Osteoblast (primary cell): ENCODE measurements at regions not wholly inside any gene's neighbourhood (a gene's known extent, or its start where the extent isn't known, plus 50 kb on each side); places are given as distances from the start of the nearest gene placed in this dataset.

Experiments used
- DNase-seq: peaks from one replicate; pipeline ENCODE4 v3.0.0; 2011; ENCODE audit warnings: low spot score, mixed read lengths; ENCODE audit not compliant: insufficient read length; ENCODE audit errors: missing footprints
- H2AFZ ChIP-seq: 2 replicates; pipeline ENCODE4 v1.6.0; 2011; ENCODE audit warnings: mild to moderate bottlenecking, low read length
- H3K27ac ChIP-seq: 2 replicates; pipeline ENCODE4 v1.5.1; 2011; ENCODE audit warnings: mild to moderate bottlenecking, low read depth, low read length, moderate library complexity
- H3K27me3 ChIP-seq: 2 replicates; pipeline ENCODE4 v1.6.0; 2012; ENCODE audit warnings: mild to moderate bottlenecking, control low read depth, inconsistent platforms, low read length, moderate library complexity; ENCODE audit not compliant: insufficient read depth
- H3K36me3 ChIP-seq: 2 replicates; pipeline ENCODE4 v1.5.1; 2011; ENCODE audit warnings: mild to moderate bottlenecking, low read length, control low read depth, moderate library complexity; ENCODE audit not compliant: insufficient read depth
- H3K4me1 ChIP-seq: 2 replicates; pipeline ENCODE4 v1.5.1; 2011; ENCODE audit warnings: mild to moderate bottlenecking, low read length, control low read depth, moderate library complexity; ENCODE audit not compliant: insufficient read depth
- H3K4me2 ChIP-seq: 2 replicates; pipeline ENCODE4 v1.6.0; 2011; ENCODE audit warnings: mild to moderate bottlenecking, low read length; ENCODE audit not compliant: insufficient read depth
- H3K4me3 ChIP-seq: fragments of 200-600 bp; sonication (generic); 3 replicates; pipeline ENCODE4 v1.5.1; 2012; ENCODE audit warnings: mild to moderate bottlenecking, low read length, inconsistent platforms; ENCODE audit not compliant: insufficient read depth
- H3K79me2 ChIP-seq: 2 replicates; pipeline ENCODE4 v1.6.0; 2012; ENCODE audit warnings: mild to moderate bottlenecking, low read length, control low read depth, inconsistent platforms; ENCODE audit not compliant: insufficient read depth
- H3K9me3 ChIP-seq: 2 replicates; pipeline ENCODE4 v1.5.1; 2011; ENCODE audit warnings: low read depth, low read length, control low read depth
- H4K20me1 ChIP-seq: 2 replicates; pipeline ENCODE4 v1.6.0; 2012; ENCODE audit warnings: mild to moderate bottlenecking, low read length, control low read depth; ENCODE audit not compliant: insufficient read depth
- CTCF ChIP-seq: IDR thresholded peaks from 2 replicates; pipeline ENCODE4 v1.5.1; 2011; ENCODE audit warnings: mild to moderate bottlenecking, low read depth, low read length, moderate library complexity; ENCODE audit errors: extremely low read depth

GRCh38 chr11:45551191-45551713, 114.2 kb downstream of the CHST1 start:
- Histone ChIP-seq H3K4me2 (no peak overlapping the region), H3K4me1 (peaks cover under 1% of the 10 kb centered on the region), H3K27me3 (peaks cover 4% of the 10 kb centered on the region), H4K20me1 (no peaks in the 10 kb centered on the region), H3K79me2 (no peaks in the 10 kb centered on the region), H3K36me3 (no peaks in the 10 kb centered on the region), H3K4me3 (no peak overlapping the region), H3K27ac (no peak overlapping the region), H2AFZ (no peak overlapping the region), H3K9me3 (no peaks in the 10 kb centered on the region)
- no peak for DNase-seq
- no peak for TF ChIP-seq CTCF

DNA sequence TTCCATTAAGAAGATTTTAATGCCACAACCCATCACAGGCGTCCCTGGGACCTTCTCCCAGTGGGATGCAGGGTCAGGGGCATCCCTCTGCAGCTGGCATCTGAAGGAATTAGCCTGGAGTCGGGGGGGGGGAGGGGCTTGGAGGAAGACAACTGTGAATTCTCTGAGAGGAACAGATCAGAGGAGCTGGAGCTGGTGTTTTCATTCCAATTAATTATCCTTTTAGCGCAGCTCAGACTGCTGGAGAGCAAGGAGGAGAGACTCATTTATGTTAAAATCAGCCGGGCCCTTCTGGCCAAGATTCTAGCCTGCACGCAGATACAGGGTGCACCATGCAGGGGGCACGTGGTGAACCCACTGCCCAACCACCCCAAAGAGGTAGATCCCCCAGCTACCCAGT, 116.2 kb downstream of the CHST1 start:
- Histone ChIP-seq H2AFZ (no peak overlapping the region), H3K36me3 (no peaks in the 10 kb centered on the region), H3K4me1 (no peaks in the 10 kb centered on the region), H4K20me1 (no peaks in the 10 kb centered on the region), H3K4me2 (no peak overlapping the region), H3K27ac (no peak overlapping the region), H3K27me3 (peaks cover 7% of the 10 kb centered on the region), H3K9me3 (no peaks in the 10 kb centered on the region), H3K4me3 (no peak overlapping the region), H3K79me2 (no peaks in the 10 kb centered on the region)
- TF ChIP-seq CTCF, result no peak
- DNase-seq, result no peak

- no peak overlapping the region for H3K4me3 ChIP-seq
- DNase-seq, result no peak
Measured at GRCh38 chr11:45546366-45546765, 119.1 kb downstream of the CHST1 start.

DNA sequence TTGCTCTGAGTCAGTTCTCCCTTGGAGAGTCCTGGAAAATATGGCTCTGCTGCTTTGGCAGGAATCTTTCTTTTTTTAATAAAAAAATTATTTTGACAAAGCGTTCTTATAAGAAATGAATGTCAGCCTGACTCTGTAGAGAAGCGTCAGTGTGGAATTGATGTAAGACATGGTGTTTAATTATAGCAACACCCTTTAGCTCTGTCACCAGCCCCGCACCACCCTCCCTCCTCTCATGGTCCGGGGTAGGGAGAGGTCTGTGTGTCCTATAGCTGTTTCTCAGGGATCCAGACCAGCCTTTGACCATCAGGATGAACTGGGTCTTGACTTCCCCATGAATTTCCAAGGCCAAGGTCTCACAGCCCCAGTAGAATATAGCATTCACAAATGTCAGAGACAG, 120.6 kb downstream of the CHST1 start:
- H3K4me2 ChIP-seq, result no peak overlapping the region
- no peak overlapping the region for H3K4me3 ChIP-seq
- H3K27me3 ChIP-seq, result peaks cover 14% of the 10 kb centered on the region
- no peaks in the 10 kb centered on the region for H3K4me1 ChIP-seq
- H3K36me3 ChIP-seq, result no peaks in the 10 kb centered on the region
- no peak for DNase-seq
- TF ChIP-seq CTCF, result no peak
- no peak overlapping the region for H3K27ac ChIP-seq
- no peaks in the 10 kb centered on the region for H4K20me1 ChIP-seq
- H3K9me3 ChIP-seq, result no peaks in the 10 kb centered on the region
- no peak overlapping the region for H2AFZ ChIP-seq
- H3K79me2 ChIP-seq, result no peaks in the 10 kb centered on the region

More at GRCh38 chr11:45546366-45546765, 119.1 kb downstream of the CHST1 start:
- no peaks in the 10 kb centered on the region for H3K9me3 ChIP-seq
- no peak overlapping the region for H2AFZ ChIP-seq
- H3K79me2 ChIP-seq, result no peaks in the 10 kb centered on the region
- no peak for TF ChIP-seq CTCF
- no peaks in the 10 kb centered on the region for H3K36me3 ChIP-seq
- H3K27ac ChIP-seq, result no peak overlapping the region
- peaks cover 13% of the 10 kb centered on the region for H3K27me3 ChIP-seq
- H3K4me2 ChIP-seq, result no peak overlapping the region
- H4K20me1 ChIP-seq, result no peaks in the 10 kb centered on the region
- no peaks in the 10 kb centered on the region for H3K4me1 ChIP-seq
